H1 (cell line): ENCODE measurements at regions not wholly inside any gene's neighbourhood (a gene's known extent, or its start where the extent isn't known, plus 50 kb on each side); places are given as distances from the start of the nearest gene placed in this dataset.

Source experiments
- CTCF ChIA-PET: fragments of 300-600 bp; sonication (Branson Sonifier 250); formaldehyde crosslinking; loops from one replicate; lab custom pipeline; 2021; ENCODE audit not compliant: partially characterized antibody; lab: Charles Lee
- POLR2A ChIA-PET: fragments of 300-600 bp; sonication (Branson Sonifier 250); formaldehyde crosslinking; loops from one replicate; lab custom pipeline; 2021; ENCODE audit warnings: inconsistent platforms; ENCODE audit not compliant: partially characterized antibody; lab: Charles Lee
- DNase-seq, 2 experiments: peaks; one replicate each; pipeline versions ENCODE4 v3.0.0 to v3.0.0-alpha.2; 2010 to 2022; ENCODE audit warnings: low spot score in 2 of 2, low read depth in 1 of 2, mixed read lengths in 1 of 2
- FAIRE-seq: peaks from 2 replicates; lab custom pipeline; 2011; peaks lifted over from hg19 to GRCh38; lab: Jason Lieb, UNC
- H2AFZ ChIP-seq: 2 replicates; pipeline ENCODE4 v1.8.1; 2012; ENCODE audit warnings: low read length, inconsistent platforms
- H2AK5ac ChIP-seq: 2 replicates; pipeline ENCODE4 v1.6.1; 2013; ENCODE audit warnings: low read depth, low read length
- H2BK120ac ChIP-seq: replicated peaks from 2 replicates; pipeline ENCODE3; 2013; ENCODE audit warnings: low read depth, low read length, inconsistent platforms
- H2BK12ac ChIP-seq: 2 replicates; pipeline ENCODE4 v1.6.1; 2013; ENCODE audit warnings: low read depth, low read length
- H2BK15ac ChIP-seq: 2 replicates; pipeline ENCODE4 v1.6.1; 2013; ENCODE audit warnings: low read length
- H2BK20ac ChIP-seq: 2 replicates; pipeline ENCODE4 v1.6.1; 2013; ENCODE audit warnings: low read length
- H2BK5ac ChIP-seq: 2 replicates; pipeline ENCODE4 v1.6.1; 2013; ENCODE audit warnings: low read depth, low read length
- H3K14ac ChIP-seq: 2 replicates; pipeline ENCODE4 v1.6.1; 2013; ENCODE audit warnings: inconsistent platforms; ENCODE audit not compliant: insufficient read length
- H3K18ac ChIP-seq: 2 replicates; pipeline ENCODE4 v1.6.1; 2013; ENCODE audit warnings: low read length; ENCODE audit errors: extremely low read depth
- H3K23ac ChIP-seq: 2 replicates; pipeline ENCODE4 v1.6.1; 2013; ENCODE audit warnings: inconsistent platforms; ENCODE audit not compliant: insufficient read length
- H3K23me2 ChIP-seq: 2 replicates; pipeline ENCODE4 v1.6.1; 2013; ENCODE audit warnings: low read depth, low read length
- H3K27ac ChIP-seq: 2 replicates; pipeline ENCODE4 v1.6.1; 2011; ENCODE audit warnings: low read depth, low read length, inconsistent platforms
- H3K27me3 ChIP-seq, 4 experiments: replicated peaks in 1 of 4; 1 replicate in 1 of 4; 2 replicates in 3 of 4; pipeline versions ENCODE4 v1.6.1 to v1.8.1; 2011 to 2013; ENCODE audit warnings: low read length in 3 of 4, mild to moderate bottlenecking in 3 of 4, inconsistent platforms in 2 of 4, mixed read lengths in 2 of 4, moderate library complexity in 1 of 4; ENCODE audit not compliant: control insufficient read depth in 3 of 4, insufficient read depth in 3 of 4; ENCODE audit errors: extremely low read depth in 1 of 4
- H3K36me3 ChIP-seq, 4 experiments: 2 replicates each; pipeline versions ENCODE4 v1.6.1 to v1.8.1; 2011 to 2013; ENCODE audit warnings: mild to moderate bottlenecking in 4 of 4, low read length in 3 of 4, moderate library complexity in 2 of 4, control low read depth in 1 of 4, inconsistent platforms in 1 of 4; ENCODE audit not compliant: insufficient read depth in 4 of 4, control insufficient read depth in 2 of 4
- H3K4ac ChIP-seq: replicated peaks from 2 replicates; pipeline ENCODE3; 2013; ENCODE audit warnings: low read length, low read depth, mixed read lengths, inconsistent platforms; ENCODE audit not compliant: insufficient read length
- H3K4me1 ChIP-seq, 4 experiments: replicated peaks in 1 of 4; 1 replicate in 1 of 4; 2 replicates in 3 of 4; pipeline versions ENCODE4 v1.6.1 to v1.8.1; 2011 to 2013; ENCODE audit warnings: low read length in 3 of 4, inconsistent platforms in 2 of 4, mixed read lengths in 1 of 4; ENCODE audit not compliant: insufficient read depth in 4 of 4, control insufficient read depth in 3 of 4
- H3K4me2 ChIP-seq, 2 experiments: 2 replicates each; pipeline versions ENCODE4 v1.6.1 to v1.8.1; 2011 to 2013; ENCODE audit warnings: low read depth in 2 of 2, low read length in 2 of 2, control low read depth in 1 of 2, inconsistent platforms in 1 of 2, mild to moderate bottlenecking in 1 of 2; ENCODE audit not compliant: insufficient read depth in 1 of 2
- H3K4me3 ChIP-seq, 4 experiments: fragments of 200-600, 300-600 bp in 1 of 4; sonication (generic), shearing (Covaris generic), sonication (Bioruptor Twin) in 1 of 4; 2 replicates each; pipeline versions ENCODE4 v1.5.1 to v1.8.1; 2011 to 2016; ENCODE audit warnings: low read length in 4 of 4, low read depth in 3 of 4, control low read depth in 2 of 4, inconsistent platforms in 2 of 4, mild to moderate bottlenecking in 2 of 4, mixed read lengths in 1 of 4, moderate library complexity in 1 of 4; ENCODE audit not compliant: insufficient read depth in 2 of 4; ENCODE audit errors: extremely low read depth in 1 of 4
- H3K56ac ChIP-seq: replicated peaks from 2 replicates; pipeline ENCODE3; 2013; ENCODE audit warnings: low read depth, mild to moderate bottlenecking, mixed read lengths, low read length, inconsistent platforms; ENCODE audit not compliant: insufficient read length
- H3K79me1 ChIP-seq: 2 replicates; pipeline ENCODE4 v1.6.1; 2013; ENCODE audit warnings: low read depth, low read length, control low read depth
- H3K79me2 ChIP-seq, 2 experiments: 2 replicates each; pipeline versions ENCODE4 v1.6.1 to v1.8.1; 2012 to 2013; ENCODE audit warnings: low read length in 2 of 2, mild to moderate bottlenecking in 2 of 2, inconsistent platforms in 1 of 2; ENCODE audit not compliant: insufficient read depth in 2 of 2, control insufficient read depth in 1 of 2
- H3K9ac ChIP-seq, 4 experiments: replicated peaks in 1 of 4; 1 replicate in 1 of 4; 2 replicates in 3 of 4; pipeline versions ENCODE4 v1.6.1 to v1.8.1; 2011 to 2013; ENCODE audit warnings: low read depth in 3 of 4, low read length in 3 of 4, control low read depth in 2 of 4, mild to moderate bottlenecking in 2 of 4, moderate library complexity in 2 of 4, inconsistent platforms in 1 of 4; ENCODE audit errors: extremely low read depth in 1 of 4
- H3K9me3 ChIP-seq, 2 experiments: 2 replicates each; pipeline versions ENCODE4 v1.6.1 to v1.8.1; 2012 to 2013; ENCODE audit warnings: mild to moderate bottlenecking in 2 of 2, moderate library complexity in 2 of 2, control low read depth in 1 of 2, inconsistent platforms in 1 of 2, low read depth in 1 of 2, low read length in 1 of 2, mixed read lengths in 1 of 2; ENCODE audit not compliant: insufficient read depth in 2 of 2
- H4K20me1 ChIP-seq, 2 experiments: replicated peaks in 1 of 2; 2 replicates each; pipeline versions ENCODE3 to v1.8.1; 2011 to 2013; ENCODE audit warnings: inconsistent platforms in 2 of 2, low read length in 2 of 2, mild to moderate bottlenecking in 1 of 2; ENCODE audit not compliant: insufficient read depth in 2 of 2, control insufficient read depth in 1 of 2
- H4K5ac ChIP-seq: 2 replicates; pipeline ENCODE4 v1.6.1; 2013; ENCODE audit warnings: low read length, low read depth, mixed read lengths, inconsistent platforms; ENCODE audit not compliant: insufficient read length
- H4K8ac ChIP-seq: 2 replicates; pipeline ENCODE4 v1.8.0; 2013; ENCODE audit warnings: mild to moderate bottlenecking, moderate library complexity, low read length, inconsistent platforms; ENCODE audit not compliant: insufficient read depth; ENCODE audit errors: extremely low read depth
- H4K91ac ChIP-seq: replicated peaks from 2 replicates; pipeline ENCODE3; 2013; ENCODE audit warnings: low read length, mixed read lengths, inconsistent platforms; ENCODE audit not compliant: insufficient read length
- EZH2 ChIP-seq: fragments of 200-600 bp; sonication (generic); IDR thresholded peaks from 2 replicates; pipeline ENCODE4 v1.7.1; 2012; ENCODE audit warnings: low read depth, mild to moderate bottlenecking, moderate library complexity, low read length, inconsistent platforms; ENCODE audit not compliant: severe bottlenecking
- HDAC2 ChIP-seq, 2 experiments: fragments of 300-600 bp in 1 of 2; sonication (generic) in 1 of 2; IDR thresholded peaks; 2 replicates each; pipeline ENCODE4 v1.6.1; 2011 to 2012; ENCODE audit warnings: low read depth in 2 of 2, low read length in 2 of 2, mild to moderate bottlenecking in 2 of 2, moderate library complexity in 2 of 2, borderline replicate concordance in 1 of 2, inconsistent platforms in 1 of 2
- WGBS, 2 experiments: shearing (Covaris generic) in 1 of 2; methylation state at CpG; one replicate each; pipeline versions ENCODE4 v1.1.6 to v1.1.7; 2013 to 2015; ENCODE audit warnings: low lambda C conversion rate in 2 of 2, mixed read lengths in 2 of 2, inconsistent platforms in 1 of 2, low coverage in 1 of 2, missing lambda C conversion rate in 1 of 2; ENCODE audit not compliant: insufficient replicate concordance in 2 of 2, insufficient coverage in 1 of 2, insufficient read length in 1 of 2; ENCODE audit errors: extremely low coverage in 1 of 2, missing lambda C conversion rate in 1 of 2; 5-methylcytosine and 5-hydroxymethylcytosine counted together

DNA sequence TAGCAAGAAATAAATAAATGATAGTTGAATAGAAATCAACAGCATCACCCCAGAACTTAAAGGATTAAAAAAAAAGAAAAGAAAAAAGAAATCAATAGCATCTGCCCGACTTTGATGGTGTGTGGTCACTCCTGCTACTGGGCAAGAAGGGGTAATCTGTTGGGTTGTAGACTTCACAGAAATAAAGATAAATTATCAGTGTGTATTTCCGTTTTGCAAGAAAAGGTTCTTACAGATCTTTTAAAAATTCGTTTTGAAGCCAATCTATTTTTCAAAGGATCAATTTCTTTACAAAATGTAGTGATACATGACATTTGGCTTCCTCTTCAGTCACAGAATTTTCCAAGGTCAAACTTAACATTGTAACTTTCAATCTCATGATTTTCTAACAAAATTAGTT lies 448.9 kb upstream of the FAR2 start:
- Histone ChIP-seq H3K18ac (no peak overlapping the region), H3K27me3 (no peaks in the 10 kb centered on the region), H2BK120ac (no peak overlapping the region), H3K4me1 (no peaks in the 10 kb centered on the region), H2BK12ac (no peak overlapping the region), H3K79me1 (no peaks in the 10 kb centered on the region), H2BK5ac (no peak overlapping the region), H2AFZ (no peak overlapping the region), H2AK5ac (no peak overlapping the region), H4K91ac (no peak overlapping the region), H3K4ac (no peak overlapping the region), H4K20me1 (no peaks in the 10 kb centered on the region), H3K79me2 (no peaks in the 10 kb centered on the region), H3K27ac (no peak overlapping the region), H4K5ac (no peak overlapping the region), H3K56ac (no peak overlapping the region), H3K9ac (no peak overlapping the region), H3K36me3 (no peaks in the 10 kb centered on the region), H2BK20ac (no peak overlapping the region), H3K9me3 (no peaks in the 10 kb centered on the region), H3K14ac (no peak overlapping the region), H4K8ac (no peak overlapping the region), H2BK15ac (no peak overlapping the region), H3K4me3 (no peak overlapping the region), H3K23me2 (no peaks in the 10 kb centered on the region), H3K4me2 (no peak overlapping the region), H3K23ac (no peak overlapping the region)
- TF ChIP-seq EZH2 (no peak), HDAC2 (IDR thresholded peaks at IDR 0.05; ENCODE audit: borderline replicate concordance in 1 of 2, low read depth in 2 of 2, low read length in 2 of 2) (no peak)
- ChIA-PET CTCF (no interaction called here), POLR2A (no interaction called here)
- 79% methylated on average over 3 of the region's 3 CpGs; no CpG with 5 or more reads in 1 of the 2 experiments for WGBS, 2 experiments
- FAIRE-seq: no peak
- no peak for DNase-seq
